GM10266 (cell line): ENCODE measurements at regions not wholly inside any gene's neighbourhood (a gene's known extent, or its start where the extent isn't known, plus 50 kb on each side); places are given as distances from the start of the nearest gene placed in this dataset.

Source experiments
- DNase-seq: peaks from one replicate; pipeline ENCODE4 v3.0.0; 2012; ENCODE audit errors: extremely low spot score
- TF ChIP-seq, protein P1 (sequence below): IDR thresholded peaks from 2 replicates; pipeline ENCODE4 v1.5.1; 2012; ENCODE audit warnings: mild to moderate bottlenecking, low read depth; ENCODE audit not compliant: control insufficient read depth, insufficient read depth; ENCODE audit errors: missing control alignments

DNA sequence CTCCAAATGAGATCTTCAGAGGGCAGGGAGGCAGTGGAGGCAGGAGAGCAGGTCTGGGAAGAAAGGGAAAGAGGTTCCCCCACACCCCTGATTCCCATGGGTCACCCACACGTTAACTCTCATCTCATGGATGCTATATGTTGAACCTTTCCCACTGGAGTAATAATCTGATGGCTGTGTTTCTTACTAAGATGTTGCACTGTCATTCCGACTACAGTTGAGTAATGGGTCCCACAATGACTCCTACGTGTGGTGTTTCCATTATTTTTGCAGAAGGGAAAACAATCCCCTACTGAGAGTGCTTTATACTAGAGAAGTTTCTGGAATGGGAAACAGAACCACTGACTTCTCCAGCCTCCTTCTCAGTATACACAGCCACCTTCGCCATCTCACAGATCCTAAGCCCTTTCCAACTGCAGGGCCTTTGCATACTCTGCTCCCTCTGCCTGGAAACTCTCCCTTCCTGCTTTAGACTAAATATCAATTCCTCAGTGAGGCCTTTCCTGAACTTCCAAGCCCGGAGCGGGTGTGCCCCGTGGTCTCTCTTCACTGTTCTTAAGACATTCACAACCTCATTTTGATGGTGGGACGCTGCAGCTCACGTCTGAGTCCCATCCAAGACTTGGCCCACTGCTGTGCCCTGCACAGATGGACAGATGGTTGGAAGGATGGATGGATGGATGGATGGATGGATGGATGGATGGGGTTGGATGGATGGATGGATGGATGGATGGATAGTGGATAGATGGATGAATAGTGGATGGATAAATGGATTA is 238.6 kb upstream of the PMEPA1 start:
- no peak for DNase-seq
- TF ChIP-seq, protein P1, sequence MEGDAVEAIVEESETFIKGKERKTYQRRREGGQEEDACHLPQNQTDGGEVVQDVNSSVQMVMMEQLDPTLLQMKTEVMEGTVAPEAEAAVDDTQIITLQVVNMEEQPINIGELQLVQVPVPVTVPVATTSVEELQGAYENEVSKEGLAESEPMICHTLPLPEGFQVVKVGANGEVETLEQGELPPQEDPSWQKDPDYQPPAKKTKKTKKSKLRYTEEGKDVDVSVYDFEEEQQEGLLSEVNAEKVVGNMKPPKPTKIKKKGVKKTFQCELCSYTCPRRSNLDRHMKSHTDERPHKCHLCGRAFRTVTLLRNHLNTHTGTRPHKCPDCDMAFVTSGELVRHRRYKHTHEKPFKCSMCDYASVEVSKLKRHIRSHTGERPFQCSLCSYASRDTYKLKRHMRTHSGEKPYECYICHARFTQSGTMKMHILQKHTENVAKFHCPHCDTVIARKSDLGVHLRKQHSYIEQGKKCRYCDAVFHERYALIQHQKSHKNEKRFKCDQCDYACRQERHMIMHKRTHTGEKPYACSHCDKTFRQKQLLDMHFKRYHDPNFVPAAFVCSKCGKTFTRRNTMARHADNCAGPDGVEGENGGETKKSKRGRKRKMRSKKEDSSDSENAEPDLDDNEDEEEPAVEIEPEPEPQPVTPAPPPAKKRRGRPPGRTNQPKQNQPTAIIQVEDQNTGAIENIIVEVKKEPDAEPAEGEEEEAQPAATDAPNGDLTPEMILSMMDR: no peak

DNA sequence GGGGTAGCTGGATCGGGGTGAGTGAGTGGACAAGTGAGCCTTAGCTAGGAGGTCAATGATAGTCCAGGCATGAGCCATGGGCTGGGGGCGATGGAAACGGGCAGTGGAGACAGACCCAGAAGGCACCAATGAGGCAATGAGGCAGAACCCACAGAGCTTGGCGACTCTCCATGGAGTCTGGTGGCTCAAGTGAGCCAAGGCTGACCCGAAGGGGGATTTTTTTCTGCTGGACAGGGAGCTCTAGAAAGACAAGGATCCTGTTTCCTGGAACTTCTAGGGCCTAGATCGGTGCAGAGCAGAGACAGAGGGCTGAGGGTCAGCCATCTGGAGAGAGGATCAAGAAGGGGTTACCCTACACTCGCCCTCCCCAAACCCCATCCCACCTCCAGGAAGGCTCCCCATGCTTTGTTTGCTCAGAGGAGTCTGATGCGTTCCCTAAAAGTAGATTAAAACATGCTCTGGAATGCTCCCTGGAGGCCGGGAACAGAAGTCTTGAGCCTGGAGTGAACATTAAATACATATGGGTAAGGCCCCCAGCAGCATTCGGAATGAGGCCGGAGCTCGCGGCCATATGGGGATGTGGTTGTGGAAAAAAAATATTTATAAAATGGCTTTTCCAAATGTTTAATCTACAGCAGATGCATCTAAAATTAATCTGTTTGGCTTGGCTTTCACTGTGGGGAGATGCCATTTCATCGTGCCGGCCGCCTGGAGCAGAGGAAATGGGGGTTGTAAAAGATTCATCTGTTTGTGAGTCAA is 237.8 kb upstream of the PMEPA1 start:
- TF ChIP-seq, protein P1: no peak
- no peak for DNase-seq

DNA sequence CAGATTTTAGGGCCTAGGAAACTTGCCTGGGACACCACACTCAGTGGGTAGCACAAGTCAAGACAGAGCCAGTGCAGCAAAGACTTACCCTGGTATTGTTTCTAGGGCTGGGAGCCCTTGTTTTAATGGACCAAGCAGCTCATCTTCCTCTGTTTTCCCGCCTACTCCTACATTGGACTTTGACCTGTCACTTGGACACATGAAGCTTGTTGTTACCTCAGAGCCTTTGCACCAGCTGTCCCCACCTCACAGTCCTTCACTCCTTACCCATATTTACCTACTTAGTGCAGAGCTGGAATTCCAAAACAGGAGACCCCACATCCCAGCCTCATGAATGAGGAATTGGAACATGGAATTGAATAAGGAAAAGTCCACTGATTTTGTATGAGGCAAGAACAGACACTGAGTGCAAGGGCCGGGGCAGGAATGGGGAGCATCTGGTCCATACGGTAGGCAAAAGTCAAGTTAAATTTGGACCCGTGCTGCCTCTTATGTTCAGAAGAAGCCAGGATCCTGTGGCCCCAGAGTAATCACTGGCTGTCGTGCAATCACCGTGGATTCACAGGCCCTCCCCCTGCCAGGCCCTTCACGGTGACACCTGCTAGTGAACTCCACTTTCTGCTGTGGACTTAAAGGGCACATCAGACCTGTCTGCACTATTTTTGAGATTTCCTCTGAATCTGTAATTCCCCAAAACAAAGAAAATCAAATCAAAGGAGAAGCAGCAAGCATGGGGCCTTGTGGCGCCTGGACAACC is 236.9 kb upstream of the PMEPA1 start:
- TF ChIP-seq, protein P1: no peak
- DNase-seq: no peak

DNA sequence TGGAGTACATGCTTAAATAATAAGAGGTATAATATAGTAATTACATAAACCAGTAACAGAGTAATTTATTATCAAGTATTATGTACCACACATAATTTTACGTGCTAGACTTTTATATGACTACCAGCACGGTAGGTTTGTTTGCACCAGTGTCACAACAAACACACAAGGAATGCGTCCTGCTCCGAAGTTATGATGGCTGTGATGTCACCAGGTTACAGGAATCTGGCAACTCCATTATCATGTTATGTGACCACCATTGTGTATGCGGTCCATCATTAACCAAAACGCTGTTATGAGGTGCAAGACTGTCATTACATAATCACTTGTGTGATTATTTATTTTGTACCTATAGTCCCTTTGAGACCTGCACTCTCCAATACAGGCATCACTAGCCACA is 235.2 kb upstream of the PMEPA1 start:
- TF ChIP-seq, protein P1: no peak
- DNase-seq: no peak

DNA sequence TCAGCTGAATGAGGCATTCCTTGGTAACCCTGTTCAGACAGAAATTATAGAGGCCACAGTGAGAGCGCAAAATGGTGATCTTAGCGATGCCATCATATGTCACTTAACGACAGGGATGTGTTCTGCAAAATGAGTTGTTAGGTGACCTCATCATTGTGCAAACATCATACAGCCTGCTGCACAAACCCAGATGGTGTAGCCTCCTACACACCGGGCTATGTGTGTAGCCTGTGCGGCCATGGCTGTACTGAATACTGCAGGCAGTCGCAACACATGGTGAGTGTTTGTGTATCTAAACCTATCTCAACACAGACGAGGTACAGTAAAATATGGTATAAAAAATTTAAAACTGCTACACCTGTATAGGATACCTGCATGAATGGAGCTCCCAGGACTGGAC is 234.1 kb upstream of the PMEPA1 start:
- DNase-seq: no peak
- TF ChIP-seq, protein P1: no peak

DNA sequence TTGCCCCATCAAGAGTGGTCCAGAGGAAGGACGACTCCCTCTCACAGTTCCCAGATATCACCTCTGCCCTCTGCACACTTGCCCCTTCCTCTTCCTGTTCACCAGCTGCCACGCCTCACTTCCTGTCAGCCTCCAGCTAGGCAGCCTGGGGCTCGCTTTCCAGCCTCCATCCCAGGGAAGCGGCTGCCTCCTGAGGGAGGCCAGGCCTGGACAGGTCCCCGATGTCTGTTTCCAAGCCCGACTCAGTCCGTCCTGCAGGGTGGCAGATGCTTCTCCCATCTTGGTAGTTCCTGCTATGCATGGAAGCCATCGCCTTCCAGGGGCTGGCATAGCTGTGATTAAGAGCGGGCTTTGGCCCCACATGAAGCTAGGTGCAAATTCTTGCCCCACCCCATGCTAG is 233.5 kb upstream of the PMEPA1 start:
- no peak for DNase-seq
- TF ChIP-seq, protein P1: no peak
